GM20431 (cell line): ENCODE measurements at regions not wholly inside any gene's neighbourhood (a gene's known extent, or its start where the extent isn't known, plus 50 kb on each side); places are given as distances from the start of the nearest gene placed in this dataset.

ENCODE experiments used
- in situ Hi-C: fragments of 300-500 bp; cut with MseI, MboI; formaldehyde crosslinking; loops from one replicate; pipeline ENCODE4 v1.15.0; 2020; ENCODE audit warnings: low sequenced_read_pairs; ENCODE audit not compliant: unreplicated experiment

DNA sequence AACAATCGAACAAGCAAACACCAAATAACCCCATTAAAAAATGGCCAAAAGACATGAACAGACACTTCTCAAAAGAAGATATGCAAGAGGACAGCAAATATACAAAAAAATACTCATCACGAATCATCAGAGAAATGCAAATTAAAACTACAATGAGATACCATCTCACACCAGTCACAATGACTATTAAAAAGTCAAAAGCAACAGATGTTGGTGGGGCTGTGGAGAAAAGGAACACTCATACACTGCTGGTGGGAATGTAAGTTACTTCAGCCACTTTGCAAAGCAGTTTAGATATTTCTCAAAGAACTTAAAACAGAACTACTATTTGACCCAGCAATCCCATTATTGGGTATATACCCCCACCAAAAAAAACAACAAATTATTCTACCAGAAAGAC lies 51.3 kb upstream of the FLI1 start:
- in situ Hi-C loops: loop anchor here (25.0 kb wide), 2 partner anchors 355 to 480 kb away; no protein-coding TSS in a partner anchor

DNA sequence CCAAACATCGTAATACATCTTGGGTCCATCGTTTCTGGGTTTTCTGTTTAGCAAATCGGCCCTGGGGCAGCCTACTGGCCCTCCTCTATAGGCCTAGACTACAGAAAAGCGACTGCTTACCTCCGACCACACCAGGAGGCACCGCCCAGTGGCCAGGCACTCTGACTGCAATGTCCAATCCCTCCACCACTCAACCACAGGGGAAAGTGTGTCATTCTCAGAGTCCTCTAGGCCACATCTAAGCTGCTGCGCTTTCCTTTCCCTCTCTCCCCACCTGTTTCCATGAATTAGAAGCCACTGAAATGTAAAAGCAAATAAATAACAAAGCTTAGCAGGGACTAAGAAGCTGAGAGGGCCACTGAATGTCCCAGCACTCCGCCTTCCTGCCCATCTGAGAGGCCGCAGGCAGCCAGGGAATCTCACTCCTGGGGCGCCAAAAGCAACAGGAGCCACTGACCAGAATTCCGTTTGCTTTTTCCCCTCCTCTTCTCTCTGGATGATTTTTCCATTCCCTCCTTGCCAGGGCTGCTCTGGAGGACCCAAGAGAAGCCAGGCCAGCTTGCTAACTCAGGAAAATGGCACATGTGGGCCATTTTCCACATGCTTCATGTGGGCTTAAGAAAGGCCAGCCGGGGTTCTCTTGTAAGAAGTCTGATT lies 50.1 kb upstream of the FLI1 start:
- in situ Hi-C loops: loop anchor here (25.0 kb wide), 2 partner anchors 356 to 481 kb away; no protein-coding TSS in a partner anchor
